HEK293 (cell line): ENCODE measurements at regions not wholly inside any gene's neighbourhood (a gene's known extent, or its start where the extent isn't known, plus 50 kb on each side); places are given as distances from the start of the nearest gene placed in this dataset.
A peak's percentile ranks its signal among the peaks of the same experiment; 100 is the strongest.
"Not testable (repeated sequence)": the region's sequence is repeated elsewhere in the genome, so short reads cannot be mapped to it uniquely, and the experiment has no call there.

Experiments used
- CTCF ChIA-PET: fragments of 350-600 bp; formaldehyde crosslinking; extraction: SDS; loops from one replicate; lab custom pipeline; 2021; ENCODE audit warnings: antibody characterized with exemption; lab: Yijun Ruan, JAX
- POLR2A ChIA-PET: fragments of 300-600 bp; formaldehyde crosslinking; extraction: SDS; loops from one replicate; lab custom pipeline; 2020; ENCODE audit warnings: antibody characterized with exemption, inconsistent platforms; lab: Yijun Ruan, JAX
- H3K27ac ChIP-seq: fragments of 200-500 bp; sonication (Bioruptor generic); 2 replicates; pipeline ENCODE4 v1.5.1; 2014; ENCODE audit warnings: low read depth, low read length, control low read depth, inconsistent platforms; ENCODE audit errors: extremely low read depth
- H3K36me3 ChIP-seq, 2 experiments: fragments of 200-500 bp in 1 of 2; sonication (Bioruptor generic) in 1 of 2; 1 replicate in 1 of 2; 2 replicates in 1 of 2; pipeline ENCODE4 v1.5.1; 2014 to 2017; ENCODE audit warnings: inconsistent platforms in 2 of 2, low read length in 2 of 2; ENCODE audit not compliant: control insufficient read depth in 2 of 2, insufficient read depth in 1 of 2
- H3K4me1 ChIP-seq: fragments of 200-500 bp; sonication (Bioruptor generic); 2 replicates; pipeline ENCODE4 v1.5.1; 2014; ENCODE audit warnings: mild to moderate bottlenecking, low read length, inconsistent platforms; ENCODE audit not compliant: control insufficient read depth, insufficient read depth
- H3K4me3 ChIP-seq: 2 replicates; pipeline ENCODE4 v1.5.1; 2011; ENCODE audit warnings: low read depth, mild to moderate bottlenecking, control low read depth, low read length, moderate library complexity
- H3K9me3 ChIP-seq: fragments of 200-500 bp; sonication (Bioruptor generic); 2 replicates; pipeline ENCODE4 v1.5.1; 2014; ENCODE audit warnings: low read depth, low read length, inconsistent platforms; ENCODE audit not compliant: control insufficient read depth, insufficient read depth
- BCL6B ChIP-seq: fragments of 450-650 bp; formaldehyde crosslinking; IDR thresholded peaks from 2 replicates; pipeline ENCODE4 v1.5.1; 2017; ENCODE audit warnings: missing biosample characterization, missing genetic modification characterization
- EGR2 ChIP-seq: fragments of 450-650 bp; formaldehyde crosslinking; IDR thresholded peaks from 2 replicates; pipeline ENCODE4 v1.5.1; 2016; ENCODE audit warnings: low read depth, missing biosample characterization, missing genetic modification characterization
- GLI4 ChIP-seq: fragments of 450-650 bp; formaldehyde crosslinking; IDR thresholded peaks from 2 replicates; pipeline ENCODE4 v1.5.1; 2016; ENCODE audit warnings: missing biosample characterization, missing genetic modification characterization
- GLIS1 ChIP-seq: fragments of 450-650 bp; formaldehyde crosslinking; IDR thresholded peaks from 2 replicates; pipeline ENCODE4 v1.5.1; 2016; ENCODE audit warnings: missing biosample characterization, missing genetic modification characterization
- HIC1 ChIP-seq: fragments of 450-650 bp; formaldehyde crosslinking; IDR thresholded peaks from 2 replicates; pipeline ENCODE4 v1.5.1; 2016; ENCODE audit warnings: missing biosample characterization, missing genetic modification characterization
- MEIS1 ChIP-seq: sonication (generic); formaldehyde crosslinking; IDR thresholded peaks from 2 replicates; pipeline ENCODE4 v1.8.1; 2022; ENCODE audit warnings: missing genetic modification reagents, mild to moderate bottlenecking, borderline replicate concordance
- SCRT1 ChIP-seq: fragments of 450-650 bp; formaldehyde crosslinking; IDR thresholded peaks from 2 replicates; pipeline ENCODE4 v1.5.1; 2016; ENCODE audit warnings: missing biosample characterization, missing genetic modification characterization, borderline replicate concordance
- ZBTB10 ChIP-seq: fragments of 450-650 bp; formaldehyde crosslinking; IDR thresholded peaks from 2 replicates; pipeline ENCODE4 v1.5.1; 2016; ENCODE audit warnings: missing biosample characterization, missing genetic modification characterization
- ZBTB17 ChIP-seq: fragments of 450-650 bp; formaldehyde crosslinking; IDR thresholded peaks from 2 replicates; pipeline ENCODE4 v1.5.1; 2016; ENCODE audit warnings: missing biosample characterization, missing genetic modification characterization
- ZBTB48 ChIP-seq: fragments of 450-650 bp; formaldehyde crosslinking; IDR thresholded peaks from 2 replicates; pipeline ENCODE4 v1.5.1; 2016; ENCODE audit warnings: missing biosample characterization, missing genetic modification characterization
- ZEB2 ChIP-seq: fragments of 450-650 bp; formaldehyde crosslinking; IDR thresholded peaks from 2 replicates; pipeline ENCODE4 v1.5.1; 2016; ENCODE audit warnings: missing biosample characterization, missing genetic modification characterization
- ZFHX2 ChIP-seq: fragments of 450-650 bp; formaldehyde crosslinking; conservative IDR thresholded peaks from 2 replicates; pipeline ENCODE4 v1.5.1; 2016; ENCODE audit warnings: missing biosample characterization, missing genetic modification characterization
- ZFP41 ChIP-seq: fragments of 450-650 bp; formaldehyde crosslinking; IDR thresholded peaks from 2 replicates; pipeline ENCODE4 v1.5.1; 2016; ENCODE audit warnings: missing biosample characterization, missing genetic modification characterization, borderline replicate concordance
- ZIC2 ChIP-seq: fragments of 450-650 bp; formaldehyde crosslinking; IDR thresholded peaks from 2 replicates; pipeline ENCODE4 v1.5.1; 2016; ENCODE audit warnings: missing biosample characterization, missing genetic modification characterization
- ZNF175 ChIP-seq: fragments of 450-650 bp; formaldehyde crosslinking; IDR thresholded peaks from 2 replicates; pipeline ENCODE4 v1.5.1; 2016; ENCODE audit warnings: missing biosample characterization, missing genetic modification characterization
- ZNF2 ChIP-seq: fragments of 450-650 bp; formaldehyde crosslinking; IDR thresholded peaks from 2 replicates; pipeline ENCODE4 v1.5.1; 2016; ENCODE audit warnings: missing biosample characterization, missing genetic modification characterization
- ZNF239 ChIP-seq: fragments of 450-650 bp; formaldehyde crosslinking; IDR thresholded peaks from 2 replicates; pipeline ENCODE4 v1.5.1; 2016; ENCODE audit warnings: missing biosample characterization, missing genetic modification characterization
- ZNF555 ChIP-seq: fragments of 450-650 bp; formaldehyde crosslinking; conservative IDR thresholded peaks from 2 replicates; pipeline ENCODE4 v1.5.1; 2017; ENCODE audit warnings: missing biosample characterization, mild to moderate bottlenecking, missing genetic modification characterization, inconsistent platforms
- ZNF621 ChIP-seq: fragments of 450-650 bp; formaldehyde crosslinking; IDR thresholded peaks from 2 replicates; pipeline ENCODE4 v1.5.1; 2017; ENCODE audit warnings: missing biosample characterization, missing genetic modification characterization
- ZNF701 ChIP-seq: fragments of 450-650 bp; formaldehyde crosslinking; IDR thresholded peaks from 2 replicates; pipeline ENCODE4 v1.5.1; 2016; ENCODE audit warnings: missing biosample characterization, missing genetic modification characterization
- ZNF837 ChIP-seq: fragments of 450-650 bp; formaldehyde crosslinking; IDR thresholded peaks from 2 replicates; pipeline ENCODE4 v1.5.1; 2016; ENCODE audit warnings: missing biosample characterization, missing genetic modification characterization
- ZSCAN30 ChIP-seq: fragments of 450-650 bp; IDR thresholded peaks from 2 replicates; pipeline ENCODE4 v1.5.1; 2018; ENCODE audit warnings: missing biosample characterization, mild to moderate bottlenecking, missing genetic modification characterization, moderate library complexity
- ZSCAN5A ChIP-seq: fragments of 450-650 bp; formaldehyde crosslinking; IDR thresholded peaks from 2 replicates; pipeline ENCODE4 v1.5.1; 2016; ENCODE audit warnings: missing biosample characterization, missing genetic modification characterization

- H3K9me3 ChIP-seq, H3K36me3 ChIP-seq, POLR2A ChIA-PET, H3K27ac ChIP-seq, H3K4me3 ChIP-seq, H3K4me1 ChIP-seq: not testable (repeated sequence)
- 0 out of 2 replicates have a peak, but pooled peaks have one; percentile 22 for TF ChIP-seq EGR2
- CTCF ChIA-PET: interaction anchor here (1.0 kb wide), 1 partner anchor 314 kb away, joined by 4 read pairs; no protein-coding TSS in a partner anchor
These were observed 317.1 kb downstream of the COL12A1 start for GRCh38 chr6:74888741-74889140.

- CTCF ChIA-PET: interaction anchor here (0.5 kb wide), 1 partner anchor 1700 kb away, joined by 3 read pairs; no protein-coding TSS in a partner anchor
- no peak for TF ChIP-seq ZNF837 (tag by site-specific recombination)
- no peak for TF ChIP-seq ZBTB48 (tag by site-specific recombination)
- no peak for TF ChIP-seq ZEB2
- TF ChIP-seq GLI4 (tag by site-specific recombination): no peak
- no peak for TF ChIP-seq ZNF555 (tag by site-specific recombination)
- TF ChIP-seq BCL6B (tag by site-specific recombination): no peak
- no peak for TF ChIP-seq MEIS1 (CRISPR knock-in tag)
- Histone ChIP-seq H3K4me3 (no peak overlapping the region), H3K4me1 (no peaks in the 10 kb centered on the region), H3K27ac (no peak overlapping the region), H3K36me3 (no peaks in the 10 kb centered on the region), H3K9me3 (no peaks in the 10 kb centered on the region)
- POLR2A ChIA-PET: no interaction called here
These were observed 325.9 kb downstream of the COL12A1 start for GRCh38 chr6:74879976-74880375.

- Histone ChIP-seq H3K36me3 (no peaks in the 10 kb centered on the region), H3K27ac (no peak overlapping the region), H3K4me3 (no peak overlapping the region), H3K4me1 (no peaks in the 10 kb centered on the region), H3K9me3 (no peaks in the 10 kb centered on the region)
- ChIA-PET POLR2A (no interaction called here), CTCF (interaction anchor here (0.6 kb wide), 1 partner anchor 66 kb away, joined by 3 read pairs; no protein-coding TSS in a partner anchor)
- no peak for TF ChIP-seq ZNF239 (tag by site-specific recombination)
- TF ChIP-seq SCRT1 (tag by site-specific recombination): no peak
- no peak for TF ChIP-seq GLIS1 (tag by site-specific recombination)
- TF ChIP-seq ZFHX2 (tag by site-specific recombination): no peak
These were observed 326.6 kb downstream of the COL12A1 start for GRCh38 chr6:74879234-74879633.

GRCh38 chr6:74875193-74875592 is 330.7 kb downstream of the COL12A1 start:
- Histone ChIP-seq H3K27ac (no peak overlapping the region), H3K4me3 (no peak overlapping the region), H3K9me3 (no peaks in the 10 kb centered on the region), H3K4me1 (no peaks in the 10 kb centered on the region), H3K36me3 (no peaks in the 10 kb centered on the region)
- POLR2A ChIA-PET: no interaction called here
- CTCF ChIA-PET: no interaction called here
- TF ChIP-seq ZNF701 (tag by site-specific recombination): no peak
- no peak for TF ChIP-seq ZIC2 (tag by site-specific recombination)
- no peak for TF ChIP-seq ZNF175 (tag by site-specific recombination)
- TF ChIP-seq ZNF2: no peak
- no peak for TF ChIP-seq GLI4 (tag by site-specific recombination)
- TF ChIP-seq ZFP41 (tag by site-specific recombination): no peak
- no peak for TF ChIP-seq HIC1 (tag by site-specific recombination)
- TF ChIP-seq ZBTB10 (tag by site-specific recombination): no peak
- TF ChIP-seq ZSCAN30 (tag by site-specific recombination): no peak
- TF ChIP-seq ZSCAN5A (tag by site-specific recombination): no peak
- no peak for TF ChIP-seq ZBTB17 (tag by site-specific recombination)
- TF ChIP-seq ZNF621 (tag by site-specific recombination): no peak
